ENCODE measurements at regions not wholly inside any gene's neighbourhood (a gene's known extent, or its start where the extent isn't known, plus 50 kb on each side); places are given as distances from the start of the nearest gene placed in this dataset.

GRCh38 chr12:71243370-71243769 is 85.6 kb upstream of the TSPAN8 start:
- no peak for TF ChIP-seq CTCF (IDR thresholded peaks at IDR 0.05; ENCODE audit: insufficient read depth, low read depth, low read length)
- no peak for DNase-seq (ENCODE audit: low read depth)
- no peak overlapping the region for H3K4me3 ChIP-seq (ENCODE audit: low read depth, low read length)

GRCh38 chr12:71242511-71242910 is 84.7 kb upstream of the TSPAN8 start:
- H3K4me3 ChIP-seq (ENCODE audit: low read depth, low read length): no peak overlapping the region
- DNase-seq (ENCODE audit: low read depth): no peak
- TF ChIP-seq CTCF (IDR thresholded peaks at IDR 0.05; ENCODE audit: insufficient read depth, low read depth, low read length): no peak

- no peak overlapping the region for H3K4me3 ChIP-seq (ENCODE audit: low read depth, low read length)
- DNase-seq (ENCODE audit: low read depth): no peak
- no peak for TF ChIP-seq CTCF (IDR thresholded peaks at IDR 0.05; ENCODE audit: insufficient read depth, low read depth, low read length)
These were observed 83.1 kb upstream of the TSPAN8 start for GRCh38 chr12:71240946-71241345.

GRCh38 chr12:71239731-71240130 is 81.9 kb upstream of the TSPAN8 start:
- H3K4me3 ChIP-seq (ENCODE audit: low read depth, low read length): no peak overlapping the region
- no peak for TF ChIP-seq CTCF (IDR thresholded peaks at IDR 0.05; ENCODE audit: insufficient read depth, low read depth, low read length)
- DNase-seq (ENCODE audit: low read depth): no peak

- DNase-seq (ENCODE audit: low read depth): no peak
- TF ChIP-seq CTCF (IDR thresholded peaks at IDR 0.05; ENCODE audit: insufficient read depth, low read depth, low read length): no peak
- H3K4me3 ChIP-seq (ENCODE audit: low read depth, low read length): no peak overlapping the region
These were observed 79.3 kb upstream of the TSPAN8 start for GRCh38 chr12:71237128-71237527.

GRCh38 chr12:71236133-71236660 is 78.4 kb upstream of the TSPAN8 start:
- no peak for DNase-seq (ENCODE audit: low read depth)
- TF ChIP-seq CTCF (IDR thresholded peaks at IDR 0.05; ENCODE audit: insufficient read depth, low read depth, low read length): no peak
- no peak overlapping the region for H3K4me3 ChIP-seq (ENCODE audit: low read depth, low read length)

- no peak overlapping the region for H3K4me3 ChIP-seq (ENCODE audit: low read depth, low read length)
- no peak for TF ChIP-seq CTCF (IDR thresholded peaks at IDR 0.05; ENCODE audit: insufficient read depth, low read depth, low read length)
- no peak for DNase-seq (ENCODE audit: low read depth)
These were observed 75.3 kb upstream of the TSPAN8 start for GRCh38 chr12:71233083-71233482.
